GM19043 (cell line): ENCODE measurements at regions not wholly inside any gene's neighbourhood (a gene's known extent, or its start where the extent isn't known, plus 50 kb on each side); places are given as distances from the start of the nearest gene placed in this dataset.

Experiments used
- ATAC-seq: cut with Tn5 transposase; IDR thresholded peaks from one replicate; pipeline ENCODE4 v1.9.1; 2021; ENCODE audit warnings: low read depth; ENCODE audit not compliant: unreplicated experiment

GRCh38 chr4:121228848-121229247, 64.7 kb upstream of the TNIP3 start:
- no peak for ATAC-seq

GRCh38 chr4:121227341-121227792, 63.2 kb upstream of the TNIP3 start:
- peak; percentile 76 for ATAC-seq

GRCh38 chr4:121226362-121226761, 62.2 kb upstream of the TNIP3 start:
- no peak for ATAC-seq

GRCh38 chr4:121221608-121222007, 57.5 kb upstream of the TNIP3 start:
- no peak for ATAC-seq

- no peak for ATAC-seq
Observed at GRCh38 chr4:121221201-121221600, 57.1 kb upstream of the TNIP3 start.

GRCh38 chr4:121220698-121221097, 56.6 kb upstream of the TNIP3 start:
- ATAC-seq, result no peak

- ATAC-seq, result no peak
Observed at GRCh38 chr4:121219227-121219626, 55.1 kb upstream of the TNIP3 start.

GRCh38 chr4:121217351-121217750, 53.2 kb upstream of the TNIP3 start:
- no peak for ATAC-seq

- no peak for ATAC-seq
Observed at GRCh38 chr4:121216461-121216860, 52.3 kb upstream of the TNIP3 start.

GRCh38 chr4:121213940-121214339, 49.8 kb upstream of the TNIP3 start:
- ATAC-seq, result no peak
